ENCODE measurements at regions not wholly inside any gene's neighbourhood (a gene's known extent, or its start where the extent isn't known, plus 50 kb on each side); places are given as distances from the start of the nearest gene placed in this dataset.

GRCh38 chr18:22543769-22544168 lies 126.1 kb upstream of the CTAGE1 start:
- DNase-seq (ENCODE audit: low spot score): no peak

GRCh38 chr18:22544626-22545025 lies 126.9 kb upstream of the CTAGE1 start:
- DNase-seq (ENCODE audit: low spot score): no peak

GRCh38 chr18:22545066-22545760 lies 127.5 kb upstream of the CTAGE1 start:
- no peak for DNase-seq (ENCODE audit: low spot score)

GRCh38 chr18:22546905-22547570 lies 129.3 kb upstream of the CTAGE1 start:
- no peak for DNase-seq (ENCODE audit: low spot score)

GRCh38 chr18:22547807-22548561 lies 130.3 kb upstream of the CTAGE1 start:
- DNase-seq (ENCODE audit: low spot score): no peak

GRCh38 chr18:22549260-22549937 lies 131.7 kb upstream of the CTAGE1 start:
- no peak for DNase-seq (ENCODE audit: low spot score)

GRCh38 chr18:22550366-22550765 lies 132.7 kb upstream of the CTAGE1 start:
- DNase-seq (ENCODE audit: low spot score): no peak

- DNase-seq (ENCODE audit: low spot score): no peak
Observed at GRCh38 chr18:22550861-22551260, 133.1 kb upstream of the CTAGE1 start.

GRCh38 chr18:22551536-22552151 lies 133.9 kb upstream of the CTAGE1 start:
- DNase-seq (ENCODE audit: low spot score): no peak

- no peak for DNase-seq (ENCODE audit: low spot score)
Observed at GRCh38 chr18:22552254-22552653, 134.5 kb upstream of the CTAGE1 start.

GRCh38 chr18:22552899-22553460 lies 135.3 kb upstream of the CTAGE1 start:
- DNase-seq (ENCODE audit: low spot score): no peak

- no peak for DNase-seq (ENCODE audit: low spot score)
Observed at GRCh38 chr18:22556222-22557167, 138.8 kb upstream of the CTAGE1 start.

- DNase-seq (ENCODE audit: low spot score): no peak
Observed at GRCh38 chr18:22557168-22557941, 139.6 kb upstream of the CTAGE1 start.

- DNase-seq (ENCODE audit: low spot score): no peak
Observed at GRCh38 chr18:22558945-22559385, 141.2 kb upstream of the CTAGE1 start.

- peak; percentile 80 for DNase-seq (ENCODE audit: low spot score)
Observed at GRCh38 chr18:22559414-22560274, 141.9 kb upstream of the CTAGE1 start.

- DNase-seq (ENCODE audit: low spot score): no peak
Observed at GRCh38 chr18:22560275-22560610, 142.5 kb upstream of the CTAGE1 start.

GRCh38 chr18:22560797-22561196 lies 143.1 kb upstream of the CTAGE1 start:
- DNase-seq (ENCODE audit: low spot score): no peak

GRCh38 chr18:22563164-22563583 lies 145.5 kb upstream of the CTAGE1 start:
- DNase-seq (ENCODE audit: low spot score): peak; percentile 45

Data from SK-N-DZ (cell line).